ENCODE measurements at regions not wholly inside any gene's neighbourhood (a gene's known extent, or its start where the extent isn't known, plus 50 kb on each side); places are given as distances from the start of the nearest gene placed in this dataset.

DNA sequence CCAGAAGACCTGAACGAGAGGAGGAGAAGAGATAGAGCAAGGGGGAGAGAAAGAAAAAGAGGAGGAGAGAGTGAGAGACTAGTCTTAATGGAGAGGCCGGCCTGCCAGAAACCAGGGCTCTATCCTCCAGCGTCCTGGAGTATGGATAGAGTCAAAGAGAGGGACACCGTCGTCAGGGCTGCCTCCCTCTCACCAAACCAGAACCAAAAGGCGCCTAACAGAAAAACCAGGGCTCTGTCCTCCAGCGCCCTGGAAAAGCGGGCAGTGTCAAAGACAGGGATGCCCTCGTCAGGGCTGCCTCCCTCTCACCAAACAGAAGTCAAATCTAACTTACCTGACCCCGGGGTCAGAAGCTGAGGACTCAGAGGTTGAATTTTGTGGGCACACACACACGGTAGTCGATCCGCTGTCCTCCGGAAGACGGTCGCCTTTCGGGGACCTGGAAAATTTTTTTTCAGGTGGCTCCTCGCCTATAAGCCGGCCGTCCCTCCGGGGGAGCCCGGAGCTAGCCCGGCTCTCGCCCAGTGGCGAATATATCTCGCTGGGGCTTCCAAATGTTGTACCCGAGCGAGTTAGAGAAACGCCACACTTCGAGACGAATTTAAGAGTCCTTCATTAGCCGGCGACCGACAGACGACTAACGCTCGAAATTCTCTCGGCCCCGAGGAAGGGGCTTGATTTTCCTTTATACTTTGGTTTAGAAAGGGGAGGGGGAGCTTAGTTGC, 148.2 kb downstream of the TRIM27 start:
- ChIA-PET POLR2A (interaction anchor here (0.6 to 1.0 kb wide), 2 partner anchors 14 to 101 kb away, joined by 3 read pairs; no protein-coding TSS in a partner anchor), CTCF (interaction anchor here (1.2 to 1.7 kb wide), 5 partner anchors 10 to 83 kb away, joined by 3 to 8 read pairs (median 3); no protein-coding TSS in a partner anchor)

More for the DNA sequence above, 148.2 kb downstream of the TRIM27 start:
- DNase-seq (ENCODE audit: low spot score): no peak
- TF ChIP-seq RELA (CRISPR knock-in tag; IDR thresholded peaks at IDR 0.05; ENCODE audit: borderline replicate concordance) (no peak), JUN (CRISPR knock-in tag; IDR thresholded peaks at IDR 0.05) (no peak), ERG (CRISPR knock-in tag; IDR thresholded peaks at IDR 0.05) (no peak), CBFB (CRISPR knock-in tag; IDR thresholded peaks at IDR 0.05; ENCODE audit: low read depth) (no peak), SP1 (CRISPR knock-in tag; conservative IDR thresholded peaks at IDR 0.05) (no peak), NR3C1 (CRISPR knock-in tag; conservative IDR thresholded peaks at IDR 0.05; ENCODE audit: low read depth) (no peak), ZNF281 (CRISPR knock-in tag; IDR thresholded peaks at IDR 0.05) (no peak), ZNF317 (CRISPR knock-in tag; IDR thresholded peaks at IDR 0.05; ENCODE audit: borderline replicate concordance, low read depth) (no peak), NR2C2 (CRISPR knock-in tag; IDR thresholded peaks at IDR 0.05) (no peak), ATF6 (CRISPR knock-in tag; IDR thresholded peaks at IDR 0.05) (no peak), TCF7 (CRISPR knock-in tag; IDR thresholded peaks at IDR 0.05; ENCODE audit: low read depth) (no peak)
- TF ChIP-seq, protein P1, sequence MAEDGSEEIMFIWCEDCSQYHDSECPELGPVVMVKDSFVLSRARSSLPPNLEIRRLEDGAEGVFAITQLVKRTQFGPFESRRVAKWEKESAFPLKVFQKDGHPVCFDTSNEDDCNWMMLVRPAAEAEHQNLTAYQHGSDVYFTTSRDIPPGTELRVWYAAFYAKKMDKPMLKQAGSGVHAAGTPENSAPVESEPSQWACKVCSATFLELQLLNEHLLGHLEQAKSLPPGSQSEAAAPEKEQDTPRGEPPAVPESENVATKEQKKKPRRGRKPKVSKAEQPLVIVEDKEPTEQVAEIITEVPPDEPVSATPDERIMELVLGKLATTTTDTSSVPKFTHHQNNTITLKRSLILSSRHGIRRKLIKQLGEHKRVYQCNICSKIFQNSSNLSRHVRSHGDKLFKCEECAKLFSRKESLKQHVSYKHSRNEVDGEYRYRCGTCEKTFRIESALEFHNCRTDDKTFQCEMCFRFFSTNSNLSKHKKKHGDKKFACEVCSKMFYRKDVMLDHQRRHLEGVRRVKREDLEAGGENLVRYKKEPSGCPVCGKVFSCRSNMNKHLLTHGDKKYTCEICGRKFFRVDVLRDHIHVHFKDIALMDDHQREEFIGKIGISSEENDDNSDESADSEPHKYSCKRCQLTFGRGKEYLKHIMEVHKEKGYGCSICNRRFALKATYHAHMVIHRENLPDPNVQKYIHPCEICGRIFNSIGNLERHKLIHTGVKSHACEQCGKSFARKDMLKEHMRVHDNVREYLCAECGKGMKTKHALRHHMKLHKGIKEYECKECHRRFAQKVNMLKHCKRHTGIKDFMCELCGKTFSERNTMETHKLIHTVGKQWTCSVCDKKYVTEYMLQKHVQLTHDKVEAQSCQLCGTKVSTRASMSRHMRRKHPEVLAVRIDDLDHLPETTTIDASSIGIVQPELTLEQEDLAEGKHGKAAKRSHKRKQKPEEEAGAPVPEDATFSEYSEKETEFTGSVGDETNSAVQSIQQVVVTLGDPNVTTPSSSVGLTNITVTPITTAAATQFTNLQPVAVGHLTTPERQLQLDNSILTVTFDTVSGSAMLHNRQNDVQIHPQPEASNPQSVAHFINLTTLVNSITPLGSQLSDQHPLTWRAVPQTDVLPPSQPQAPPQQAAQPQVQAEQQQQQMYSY (CRISPR knock-in tag; IDR thresholded peaks at IDR 0.05): no peak
- TF ChIP-seq, protein P2, sequence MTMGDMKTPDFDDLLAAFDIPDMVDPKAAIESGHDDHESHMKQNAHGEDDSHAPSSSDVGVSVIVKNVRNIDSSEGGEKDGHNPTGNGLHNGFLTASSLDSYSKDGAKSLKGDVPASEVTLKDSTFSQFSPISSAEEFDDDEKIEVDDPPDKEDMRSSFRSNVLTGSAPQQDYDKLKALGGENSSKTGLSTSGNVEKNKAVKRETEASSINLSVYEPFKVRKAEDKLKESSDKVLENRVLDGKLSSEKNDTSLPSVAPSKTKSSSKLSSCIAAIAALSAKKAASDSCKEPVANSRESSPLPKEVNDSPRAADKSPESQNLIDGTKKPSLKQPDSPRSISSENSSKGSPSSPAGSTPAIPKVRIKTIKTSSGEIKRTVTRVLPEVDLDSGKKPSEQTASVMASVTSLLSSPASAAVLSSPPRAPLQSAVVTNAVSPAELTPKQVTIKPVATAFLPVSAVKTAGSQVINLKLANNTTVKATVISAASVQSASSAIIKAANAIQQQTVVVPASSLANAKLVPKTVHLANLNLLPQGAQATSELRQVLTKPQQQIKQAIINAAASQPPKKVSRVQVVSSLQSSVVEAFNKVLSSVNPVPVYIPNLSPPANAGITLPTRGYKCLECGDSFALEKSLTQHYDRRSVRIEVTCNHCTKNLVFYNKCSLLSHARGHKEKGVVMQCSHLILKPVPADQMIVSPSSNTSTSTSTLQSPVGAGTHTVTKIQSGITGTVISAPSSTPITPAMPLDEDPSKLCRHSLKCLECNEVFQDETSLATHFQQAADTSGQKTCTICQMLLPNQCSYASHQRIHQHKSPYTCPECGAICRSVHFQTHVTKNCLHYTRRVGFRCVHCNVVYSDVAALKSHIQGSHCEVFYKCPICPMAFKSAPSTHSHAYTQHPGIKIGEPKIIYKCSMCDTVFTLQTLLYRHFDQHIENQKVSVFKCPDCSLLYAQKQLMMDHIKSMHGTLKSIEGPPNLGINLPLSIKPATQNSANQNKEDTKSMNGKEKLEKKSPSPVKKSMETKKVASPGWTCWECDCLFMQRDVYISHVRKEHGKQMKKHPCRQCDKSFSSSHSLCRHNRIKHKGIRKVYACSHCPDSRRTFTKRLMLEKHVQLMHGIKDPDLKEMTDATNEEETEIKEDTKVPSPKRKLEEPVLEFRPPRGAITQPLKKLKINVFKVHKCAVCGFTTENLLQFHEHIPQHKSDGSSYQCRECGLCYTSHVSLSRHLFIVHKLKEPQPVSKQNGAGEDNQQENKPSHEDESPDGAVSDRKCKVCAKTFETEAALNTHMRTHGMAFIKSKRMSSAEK (CRISPR knock-in tag; IDR thresholded peaks at IDR 0.05; ENCODE audit: borderline replicate concordance): no peak
- TF ChIP-seq, protein P3, sequence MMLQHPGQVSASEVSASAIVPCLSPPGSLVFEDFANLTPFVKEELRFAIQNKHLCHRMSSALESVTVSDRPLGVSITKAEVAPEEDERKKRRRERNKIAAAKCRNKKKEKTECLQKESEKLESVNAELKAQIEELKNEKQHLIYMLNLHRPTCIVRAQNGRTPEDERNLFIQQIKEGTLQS (CRISPR knock-in tag; conservative IDR thresholded peaks at IDR 0.05): no peak
- TF ChIP-seq, protein P4, sequence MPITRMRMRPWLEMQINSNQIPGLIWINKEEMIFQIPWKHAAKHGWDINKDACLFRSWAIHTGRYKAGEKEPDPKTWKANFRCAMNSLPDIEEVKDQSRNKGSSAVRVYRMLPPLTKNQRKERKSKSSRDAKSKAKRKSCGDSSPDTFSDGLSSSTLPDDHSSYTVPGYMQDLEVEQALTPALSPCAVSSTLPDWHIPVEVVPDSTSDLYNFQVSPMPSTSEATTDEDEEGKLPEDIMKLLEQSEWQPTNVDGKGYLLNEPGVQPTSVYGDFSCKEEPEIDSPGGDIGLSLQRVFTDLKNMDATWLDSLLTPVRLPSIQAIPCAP (CRISPR knock-in tag; IDR thresholded peaks at IDR 0.05): no peak
- Mint-ChIP-seq H3K4me1 (peaks cover 79% of the 10 kb centered on the region), H3K36me3 (peaks cover 3% of the 10 kb centered on the region; the same call in 1 of the 2 replicates), H3K27ac (peak overlapping the region; percentile 31; the same call in 1 of the 2 replicates), H3K9me3 (no peaks in the 10 kb centered on the region), H3K4me3 (peak overlapping the region; percentile 74), H3K27me3 (ENCODE audit: low read depth) (peaks cover 97% of the 10 kb centered on the region)
- peak; percentile 6; the same call in 1 of the 2 replicates for ATAC-seq

Measured in WTC11 (cell line).